Skin of body (tissue), 1 donor: ENCODE measurements at regions not wholly inside any gene's neighbourhood (a gene's known extent, or its start where the extent isn't known, plus 50 kb on each side); places are given as distances from the start of the nearest gene placed in this dataset.

Source experiments
- DNase-seq: peaks from one replicate; lab custom pipeline; 2025; lab: John Stamatoyannopoulos, UW

DNA sequence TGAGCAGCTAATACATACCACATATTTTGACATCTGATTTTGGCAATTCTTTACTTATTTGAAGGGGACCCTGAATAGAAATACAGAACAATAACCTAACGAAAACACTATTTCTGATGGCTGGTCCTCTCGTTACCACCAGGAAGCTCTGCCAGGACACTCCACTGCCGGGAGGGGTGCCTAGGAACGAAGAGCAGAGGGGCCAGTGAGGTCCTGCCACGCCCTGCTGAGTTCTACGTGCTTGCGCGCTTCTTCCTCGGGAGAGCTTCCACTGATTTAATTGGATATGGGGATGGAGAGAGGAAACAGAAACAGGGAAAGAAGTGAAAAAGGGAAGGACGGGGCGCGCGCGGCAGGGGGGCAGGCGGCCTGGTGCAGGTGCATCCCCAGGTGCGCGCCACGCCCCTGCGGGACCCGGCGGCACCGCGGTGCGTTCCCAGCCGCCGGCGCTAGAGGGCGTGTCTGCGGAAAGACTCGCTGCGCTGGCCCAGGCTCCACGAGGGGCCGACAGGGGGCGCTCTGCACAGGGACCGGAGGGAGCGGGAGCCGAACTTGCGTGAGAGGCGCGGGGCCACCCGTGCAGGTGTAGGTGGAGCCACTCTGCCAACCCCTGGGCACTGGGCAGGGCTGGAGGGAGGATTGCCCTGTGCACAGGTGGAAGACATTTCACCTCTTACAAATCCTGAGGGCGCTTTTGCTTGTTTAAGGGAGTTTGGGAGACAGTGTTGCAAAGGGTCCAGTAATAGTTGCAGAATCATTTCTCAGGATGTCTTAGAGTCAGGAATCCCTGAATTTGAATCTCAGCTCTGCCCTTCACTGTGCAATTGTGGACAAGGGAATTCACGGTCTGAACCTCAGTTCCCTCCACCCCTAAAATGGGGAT is 986.3 kb upstream of the TMEM132C start:
- no peak for DNase-seq

DNA sequence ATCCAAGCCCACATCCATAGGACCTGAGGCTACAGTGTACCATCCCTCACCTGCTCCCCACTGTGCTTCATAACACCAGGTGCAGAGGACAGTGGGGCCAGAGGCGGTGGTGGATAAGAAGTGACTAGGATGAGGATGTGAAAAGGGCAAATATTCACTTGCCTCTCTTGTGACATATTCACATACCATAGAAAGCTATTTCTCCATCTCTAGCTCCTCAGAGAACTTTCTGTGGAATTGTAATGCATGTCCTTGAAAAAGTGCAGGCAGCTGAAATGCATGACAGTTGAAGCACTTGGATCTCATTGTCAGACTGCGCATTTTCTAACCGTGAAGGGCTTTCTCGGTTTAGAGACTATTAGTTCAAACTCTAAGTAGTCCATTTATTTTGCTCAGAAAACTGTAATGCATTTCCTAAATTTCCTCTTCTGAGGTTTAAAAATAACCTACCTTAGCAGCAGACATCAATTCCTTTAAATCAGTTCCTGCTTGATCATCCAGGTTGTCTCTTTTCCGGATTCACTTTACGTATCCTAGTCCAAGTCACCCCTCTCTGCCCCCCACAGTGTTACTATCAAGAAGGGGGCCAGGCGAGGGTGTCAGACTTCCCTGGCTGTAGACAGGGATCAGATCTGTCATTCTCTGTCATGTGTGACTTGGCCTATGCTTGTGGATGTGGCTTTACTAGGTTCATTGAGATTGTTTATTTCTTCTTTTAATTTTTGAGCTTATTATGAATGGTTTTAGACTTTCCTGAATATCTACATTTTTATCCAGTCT is 984.0 kb upstream of the TMEM132C start:
- DNase-seq: no peak

DNA sequence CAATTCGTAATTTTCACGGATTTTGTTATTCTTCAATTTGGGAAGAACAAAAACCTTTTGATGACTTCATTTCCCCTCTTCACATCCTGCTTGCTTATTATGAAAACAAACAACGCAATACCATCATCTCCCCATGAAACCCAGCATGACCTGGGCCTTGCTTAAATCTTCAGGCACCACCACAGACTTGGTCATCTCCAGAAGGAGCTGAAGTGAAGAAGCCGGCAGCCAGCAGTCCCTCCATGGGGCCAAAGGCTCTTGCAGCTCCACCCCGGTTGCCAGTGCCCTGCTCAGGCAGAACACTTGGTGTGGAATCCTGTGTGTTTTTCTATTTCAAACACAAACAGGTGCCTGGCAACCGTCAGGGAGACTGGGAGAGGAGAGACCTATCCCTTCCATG is 982.9 kb upstream of the TMEM132C start:
- DNase-seq: no peak

DNA sequence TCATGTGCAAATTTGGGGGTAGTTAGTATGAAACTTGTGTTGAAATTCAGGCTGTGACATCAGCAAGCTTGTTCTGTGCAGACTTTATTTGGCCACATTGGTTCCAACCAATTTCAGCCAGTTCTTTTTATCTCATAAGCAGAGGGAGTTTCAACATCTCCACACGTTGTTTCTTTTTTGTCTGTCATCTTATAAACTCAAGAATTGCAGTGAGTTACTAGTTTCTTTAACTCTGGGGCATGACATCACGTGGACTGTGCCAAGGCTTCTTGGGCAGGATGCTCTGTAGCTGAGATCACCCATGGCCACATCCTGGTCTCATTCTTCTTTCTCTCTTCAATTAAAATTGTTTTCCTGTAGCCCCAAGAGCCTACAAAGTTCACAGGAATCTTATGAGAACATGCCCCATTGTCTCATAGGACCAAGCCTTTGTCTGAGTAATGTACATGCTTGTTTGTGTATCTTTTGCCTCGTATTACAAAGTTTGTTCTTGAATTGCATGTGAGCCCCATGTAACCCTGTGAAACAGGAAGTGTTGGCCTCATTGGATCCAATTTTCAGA is 982.0 kb upstream of the TMEM132C start:
- DNase-seq: no peak

DNA sequence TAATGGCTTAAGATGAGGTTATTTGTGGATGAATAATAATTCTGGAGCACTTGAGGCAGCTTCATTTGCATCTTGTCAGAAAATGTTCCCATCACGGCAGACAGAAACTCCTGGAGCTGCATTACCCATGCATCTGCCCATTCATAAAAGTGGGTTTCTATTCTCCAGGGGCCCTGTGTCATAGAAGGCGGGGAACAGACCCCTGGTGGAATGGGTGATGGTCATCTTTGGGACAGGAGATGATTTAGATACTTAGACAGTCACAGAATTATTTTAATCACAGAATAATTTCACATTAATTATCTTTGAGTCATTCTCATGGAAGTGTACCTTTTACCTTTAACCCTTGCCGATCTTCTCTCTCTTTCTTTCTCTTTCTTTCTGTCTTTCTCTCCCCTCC is 980.7 kb upstream of the TMEM132C start:
- DNase-seq: no peak

DNA sequence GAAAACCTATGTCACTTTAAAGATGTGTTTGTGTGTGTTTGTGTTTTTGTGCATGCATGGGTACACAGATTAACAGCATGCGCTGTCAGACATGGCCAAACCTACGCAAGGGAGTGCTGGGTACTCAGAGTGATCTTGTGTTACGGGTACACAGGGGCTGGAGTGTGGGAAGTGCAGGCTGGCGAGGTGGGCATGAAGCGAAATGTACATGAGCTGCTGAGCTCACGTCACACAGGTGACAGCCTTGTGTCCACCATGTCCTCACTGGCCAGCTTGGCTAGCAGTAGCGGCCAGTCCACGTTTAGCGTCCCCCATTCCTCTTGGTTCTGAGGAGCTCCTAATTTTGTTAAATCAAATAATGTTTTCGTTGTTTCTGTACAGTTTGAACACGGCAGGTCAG is 979.7 kb upstream of the TMEM132C start:
- no peak for DNase-seq

DNA sequence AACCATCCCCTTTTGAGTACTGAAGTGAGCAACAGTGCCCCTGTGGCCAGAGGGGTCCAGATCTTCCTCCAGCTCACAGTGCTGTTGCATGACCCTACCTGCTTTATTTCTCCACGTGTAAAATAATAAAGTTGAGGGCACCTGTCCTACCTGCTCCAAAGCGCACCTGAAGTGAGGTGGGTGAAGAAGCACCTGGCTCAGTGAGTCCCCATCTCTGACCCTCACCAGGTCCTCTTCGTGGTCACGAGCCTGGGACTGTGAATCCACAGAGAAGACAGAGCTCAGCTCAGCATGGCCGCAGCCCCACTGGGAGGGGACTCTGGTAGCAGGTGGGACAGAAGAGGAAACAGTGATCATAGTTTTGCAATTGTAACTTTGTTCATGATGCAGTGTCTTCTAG is 976.7 kb upstream of the TMEM132C start:
- DNase-seq: no peak

DNA sequence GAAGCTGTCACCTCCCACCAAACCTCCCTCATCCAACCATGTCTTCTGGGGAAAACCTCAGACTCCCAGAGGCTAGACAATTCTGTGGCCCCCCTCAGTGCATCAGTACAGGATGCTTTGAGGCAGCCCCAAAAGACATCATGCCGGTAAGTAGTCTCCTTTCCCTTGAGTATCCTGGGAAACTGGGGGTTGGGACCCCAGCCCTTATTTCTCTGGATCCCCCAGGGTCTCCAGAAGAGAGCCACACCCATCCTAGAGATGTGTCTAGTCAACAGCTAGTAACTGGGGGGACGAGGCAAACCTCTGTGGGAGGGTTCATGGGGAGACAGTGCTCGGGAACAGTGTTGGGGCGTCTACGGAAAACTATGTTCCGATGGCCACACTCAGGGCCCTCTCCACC is 974.2 kb upstream of the TMEM132C start:
- no peak for DNase-seq

DNA sequence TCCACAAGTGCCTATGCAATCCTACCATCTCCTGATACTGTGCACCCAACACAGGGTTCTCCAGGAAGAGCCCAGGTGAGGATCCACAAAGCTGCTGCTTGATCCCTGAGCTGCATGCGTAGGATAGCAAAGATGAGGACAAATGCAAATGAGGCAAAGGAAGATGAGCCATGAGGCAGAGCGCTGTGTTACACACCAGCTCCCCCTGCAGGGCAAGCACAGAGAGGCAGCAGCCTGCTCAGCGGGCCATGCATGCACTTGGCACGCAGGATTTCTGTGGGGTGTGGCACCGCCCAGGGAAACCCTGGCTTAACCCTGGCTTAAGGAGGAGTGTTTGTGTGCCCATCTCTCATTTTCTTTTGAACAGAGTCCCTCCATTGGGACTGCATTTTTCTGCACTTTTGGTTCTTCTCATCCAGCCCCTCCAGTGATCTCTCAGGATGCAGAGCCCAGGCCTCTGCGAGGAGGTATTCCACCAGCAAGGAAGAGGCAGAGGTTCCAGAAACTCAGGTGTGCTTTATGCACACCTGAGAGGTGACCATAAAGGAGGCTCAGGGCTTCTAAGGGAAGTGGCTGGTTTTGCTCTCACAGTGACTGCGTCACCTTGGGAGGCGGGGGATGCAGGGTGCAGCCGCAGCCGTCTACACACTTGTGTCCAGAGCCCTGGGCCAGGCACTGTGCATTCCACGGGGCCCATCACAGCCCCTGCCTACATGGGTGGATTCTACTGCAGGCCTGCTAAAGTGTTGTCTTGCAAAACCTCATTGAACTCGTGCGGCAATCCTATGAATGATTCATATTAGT is 973.3 kb upstream of the TMEM132C start:
- no peak for DNase-seq

DNA sequence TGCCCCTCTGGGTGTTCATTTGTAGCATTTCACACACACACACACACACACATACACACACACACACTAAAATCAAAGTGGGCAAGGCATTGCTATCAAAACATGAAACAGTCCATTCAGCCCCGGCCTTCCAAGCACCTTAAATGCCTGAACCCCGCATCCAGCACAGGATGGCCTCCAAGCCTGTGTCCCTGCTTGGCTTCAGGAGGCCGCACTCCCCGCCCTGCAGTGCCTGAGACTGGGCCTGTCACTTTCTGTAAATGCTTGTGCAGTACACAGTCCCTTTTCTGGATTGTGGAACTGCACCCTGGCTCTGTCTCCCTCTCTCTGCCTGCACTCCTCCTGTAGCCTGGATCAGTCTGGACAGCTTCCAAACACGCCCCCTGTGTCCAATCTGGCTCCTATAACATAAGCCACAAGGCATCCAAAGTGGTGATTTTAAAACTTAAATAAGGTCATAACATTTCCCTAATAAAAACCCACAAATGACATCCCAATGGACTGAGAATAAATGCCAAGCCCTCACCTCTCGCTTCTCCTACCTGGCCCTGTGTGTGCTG is 972.2 kb upstream of the TMEM132C start:
- DNase-seq: no peak

DNA sequence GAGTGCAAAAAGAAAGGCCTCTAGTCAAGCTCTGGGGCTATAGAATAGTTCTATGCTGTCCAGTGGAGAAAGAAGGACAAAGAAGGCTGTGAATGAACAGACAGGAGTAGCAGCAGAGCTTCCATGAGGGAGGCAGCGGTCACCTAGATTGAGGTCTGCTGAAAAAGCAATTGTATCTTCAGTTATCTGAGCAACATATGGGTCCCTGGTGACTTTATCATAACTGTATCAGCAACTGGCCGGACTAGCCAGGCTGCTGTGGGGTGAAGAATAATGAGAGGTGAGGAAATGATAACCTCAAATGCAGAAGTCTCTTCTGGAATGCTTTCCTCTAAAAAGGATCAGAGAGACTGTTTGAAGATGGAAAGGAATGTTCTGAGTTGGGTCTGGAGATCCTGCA is 971.3 kb upstream of the TMEM132C start:
- DNase-seq: no peak

DNA sequence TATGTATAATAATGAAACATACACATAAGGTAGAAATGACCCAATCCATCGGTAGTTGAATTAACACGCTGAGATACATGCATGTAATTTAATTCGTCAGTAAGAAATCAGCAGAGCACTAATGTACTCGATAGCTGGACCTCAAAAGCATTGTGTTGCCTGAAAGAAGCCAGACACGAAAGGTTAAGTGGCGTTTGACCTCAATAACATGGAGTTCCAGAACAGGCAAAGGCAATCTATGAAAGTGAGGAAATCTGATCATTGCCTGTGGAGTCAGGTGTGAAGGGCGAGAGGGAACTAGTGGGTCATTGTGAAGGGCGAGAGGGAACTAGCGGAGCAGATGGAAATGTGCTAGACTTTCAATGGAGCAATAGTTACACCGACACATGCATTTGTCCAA is 970.4 kb upstream of the TMEM132C start:
- no peak for DNase-seq

DNA sequence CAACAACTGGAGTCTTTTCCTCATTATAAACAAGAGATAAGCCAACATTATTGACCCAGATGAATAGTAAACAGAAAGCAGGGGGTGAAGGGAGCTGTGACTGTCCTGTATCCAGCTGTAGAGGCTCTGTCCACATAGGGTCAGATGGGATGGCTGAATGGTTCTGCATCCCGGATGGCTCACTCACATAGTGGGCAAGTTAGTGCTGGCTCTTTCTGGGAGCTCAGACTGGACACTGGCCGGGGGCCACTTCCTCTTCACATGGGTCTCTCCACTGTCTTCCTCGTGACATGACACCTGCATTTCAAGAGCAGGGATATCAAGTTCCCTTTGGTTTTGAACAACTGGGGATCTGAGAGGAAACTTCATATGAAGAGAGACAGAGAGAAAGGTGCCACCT is 969.6 kb upstream of the TMEM132C start:
- DNase-seq: no peak

DNA sequence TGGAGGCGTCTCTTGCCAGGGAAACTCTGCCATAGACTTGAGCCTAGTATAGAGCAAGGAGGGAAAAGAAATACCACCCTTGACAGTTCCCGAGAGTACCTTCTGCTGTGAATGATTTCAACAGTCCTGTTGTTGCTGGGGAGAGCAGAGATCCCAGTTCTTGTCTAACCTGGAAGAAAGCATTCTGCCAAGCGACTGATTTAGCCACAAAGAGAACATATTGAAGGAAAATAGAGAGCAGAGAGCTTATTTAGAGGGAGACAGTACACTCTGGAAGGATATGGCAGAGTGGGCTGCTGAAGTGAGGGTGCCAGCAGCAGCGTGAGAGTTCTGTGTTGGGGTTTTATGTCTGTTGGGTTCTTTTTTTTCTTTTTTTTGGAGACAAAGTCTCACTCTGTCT is 966.9 kb upstream of the TMEM132C start:
- DNase-seq: no peak

DNA sequence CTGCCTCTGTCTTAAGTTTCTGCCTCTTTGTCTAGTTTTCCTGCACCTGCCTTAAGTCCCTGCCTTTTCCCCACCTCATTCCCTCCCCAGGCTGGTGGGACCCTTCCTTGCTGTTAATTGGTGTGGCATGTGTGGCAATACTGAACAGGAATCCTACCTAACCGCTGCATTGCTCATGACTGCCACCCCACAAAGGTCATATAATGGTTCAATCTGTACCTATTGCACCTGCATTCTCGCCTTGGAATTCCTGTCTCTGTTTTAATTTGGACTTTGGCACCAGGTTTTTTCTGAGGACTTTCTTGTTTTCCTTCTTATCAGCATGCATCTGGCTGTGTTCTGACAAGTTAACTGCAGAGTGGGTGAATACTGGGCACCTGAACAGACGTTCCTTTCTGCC is 966.2 kb upstream of the TMEM132C start:
- no peak for DNase-seq

DNA sequence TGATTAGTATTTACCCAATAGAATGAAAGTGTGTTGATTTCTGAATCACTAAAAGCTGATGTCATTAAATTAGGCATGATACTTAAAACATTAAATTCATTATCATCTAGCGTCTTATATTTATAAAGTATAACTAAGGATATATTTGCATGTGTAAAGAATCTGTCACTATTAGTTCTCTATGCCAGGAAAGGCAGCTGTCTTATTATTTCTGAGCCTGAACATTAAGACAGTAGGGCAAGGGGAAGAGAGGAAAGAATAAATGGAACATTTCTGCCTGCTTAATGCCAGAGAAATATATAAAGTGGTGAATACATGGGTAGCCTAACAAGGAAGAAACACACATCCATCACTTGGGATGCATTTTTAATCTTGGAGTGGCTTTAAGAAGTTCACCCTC is 965.1 kb upstream of the TMEM132C start:
- DNase-seq: no peak

DNA sequence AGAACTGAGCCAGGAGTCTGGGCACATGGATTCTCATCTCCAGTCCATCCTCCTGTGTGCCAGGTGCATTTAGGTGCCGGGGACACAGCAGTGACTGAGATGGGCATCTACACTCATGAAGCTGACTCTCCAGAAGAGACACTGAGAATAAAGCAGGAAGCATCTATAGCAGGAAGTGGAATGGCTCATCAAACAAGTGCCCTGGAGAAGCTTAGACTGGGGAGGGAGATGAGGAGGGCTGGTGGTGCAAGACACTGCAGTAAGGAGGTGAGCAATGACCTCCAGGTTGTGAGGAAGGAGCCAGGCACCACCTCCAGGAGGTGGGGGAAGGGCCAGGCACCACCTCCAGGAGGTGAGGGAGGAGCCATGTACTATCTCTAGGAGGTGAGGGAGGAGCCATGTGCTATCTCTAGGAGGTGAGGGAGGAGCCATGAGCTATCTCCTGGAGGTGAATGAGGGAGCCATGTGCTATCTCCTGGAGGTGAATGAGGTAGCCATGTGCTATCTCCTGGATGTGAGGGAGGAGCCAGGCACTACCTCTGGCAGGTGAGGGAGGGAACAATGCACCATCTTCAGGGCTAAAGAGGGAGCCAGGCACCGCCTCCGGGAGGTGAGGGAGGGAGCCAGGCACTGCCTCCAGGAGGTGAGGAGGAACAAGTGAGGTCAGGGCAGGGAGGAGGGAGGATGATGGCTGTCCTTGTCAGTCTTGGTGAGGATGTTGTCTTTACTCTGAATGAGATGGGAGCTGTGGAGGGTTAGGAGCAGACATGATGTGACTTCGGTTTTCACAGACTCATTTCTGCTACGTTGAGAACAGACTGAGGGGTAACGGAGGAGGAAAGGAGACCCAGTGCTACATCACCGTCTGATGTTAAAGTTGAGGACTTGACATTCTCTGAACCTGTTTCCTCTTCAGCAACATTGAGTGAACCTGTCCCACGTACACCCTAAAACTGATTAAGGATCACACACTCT is 961.9 kb upstream of the TMEM132C start:
- no peak for DNase-seq

DNA sequence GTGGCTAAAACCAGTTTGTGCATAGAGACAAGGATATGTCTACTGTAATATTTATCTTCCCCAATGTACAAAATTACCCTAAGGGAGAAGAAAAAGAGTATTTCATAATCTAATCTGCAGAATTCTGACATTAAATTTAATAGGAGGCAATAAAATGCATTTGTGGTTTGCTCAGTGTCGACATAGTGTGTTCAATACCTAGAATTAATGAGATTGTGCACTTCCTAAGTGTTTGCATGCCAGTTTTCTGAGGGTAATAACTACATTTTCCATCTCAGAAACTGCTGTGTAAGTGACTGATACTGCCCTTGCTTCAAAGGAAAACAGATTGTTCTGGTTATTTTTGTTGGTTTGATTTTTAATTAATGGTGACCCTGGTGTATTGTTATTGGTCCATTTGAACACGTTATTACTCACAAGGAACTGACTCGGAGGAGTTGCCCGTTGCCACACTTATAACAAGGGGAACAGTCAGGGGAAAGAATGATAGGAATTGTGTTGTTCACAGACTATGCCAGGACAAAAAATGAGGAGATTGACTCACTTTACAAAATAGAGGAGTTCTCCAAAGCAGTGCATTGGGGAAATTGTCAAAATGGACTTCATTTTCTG is 960.3 kb upstream of the TMEM132C start:
- DNase-seq: no peak

DNA sequence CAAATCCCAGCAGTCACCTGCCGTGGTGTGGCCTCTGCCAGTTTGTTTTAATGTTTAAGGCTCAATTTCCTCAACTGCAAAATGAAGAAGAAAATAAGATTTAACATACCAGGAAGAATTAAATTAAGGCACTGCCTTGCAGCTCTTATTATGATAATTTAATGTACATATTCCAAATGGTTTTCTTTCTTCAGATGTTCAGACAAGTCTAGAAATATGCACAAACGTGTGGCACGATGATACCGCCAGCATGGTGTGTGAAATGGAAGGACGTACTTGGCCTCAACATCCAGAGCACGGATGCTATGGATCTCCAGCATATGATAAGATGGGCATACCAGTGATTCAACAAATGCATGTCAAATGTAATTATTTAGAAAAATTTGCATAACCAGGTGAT is 959.4 kb upstream of the TMEM132C start:
- no peak for DNase-seq

DNA sequence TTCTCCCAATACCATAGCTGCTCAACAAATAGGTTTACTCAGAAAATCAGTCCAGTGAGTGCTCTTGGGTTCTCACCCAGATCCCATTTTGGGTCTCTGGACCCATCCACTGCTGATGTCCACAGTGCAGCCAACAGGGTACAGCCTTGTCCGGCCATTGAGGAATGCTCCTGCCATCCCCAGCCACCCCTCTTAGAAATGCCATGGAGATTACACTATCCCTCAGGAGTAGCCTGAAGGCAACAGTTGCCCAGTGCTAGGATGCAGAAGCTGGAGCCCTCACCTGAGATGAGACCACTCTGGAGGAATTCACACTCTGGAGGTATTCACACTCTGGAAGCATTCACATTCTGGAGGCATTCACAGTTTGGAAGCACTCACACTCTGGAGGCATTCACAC is 958.8 kb upstream of the TMEM132C start:
- DNase-seq: no peak
